Endothelial cell of umbilical vein (primary cell): ENCODE measurements at regions not wholly inside any gene's neighbourhood (a gene's known extent, or its start where the extent isn't known, plus 50 kb on each side); places are given as distances from the start of the nearest gene placed in this dataset.

Source experiments
- BruUV-seq: library from RNA; stranded (reverse); fragments of 400-500 nt; replicated peaks from 2 replicates; lab custom pipeline; 2021; lab: Mats Ljungman, UMichigan
- CTCF ChIA-PET: fragments of 300-600, 350-600 bp; sonication (Branson Sonifier 250); formaldehyde crosslinking; loops from one replicate; lab custom pipeline; 2021; ENCODE audit warnings: antibody characterized with exemption, inconsistent platforms; lab: Charles Lee
- POLR2A ChIA-PET: fragments of 300-600, 350-600 bp; sonication (Branson Sonifier 250); formaldehyde crosslinking; loops from one replicate; lab custom pipeline; 2021; ENCODE audit warnings: antibody characterized with exemption, inconsistent platforms; lab: Charles Lee
- DNase-seq: peaks from one replicate; pipeline ENCODE4 v3.0.0-alpha.2; 2011; ENCODE audit warnings: low read depth, low spot score
- FAIRE-seq: peaks from 2 replicates; lab custom pipeline; 2011; peaks lifted over from hg19 to GRCh38; lab: Jason Lieb, UNC
- H2AFZ ChIP-seq: 2 replicates; pipeline ENCODE4 v1.6.0; 2012; ENCODE audit warnings: low read depth, low read length, control low read depth, inconsistent platforms
- H3K27ac ChIP-seq: 2 replicates; pipeline ENCODE4 v1.5.1; 2011; ENCODE audit warnings: low read depth, mild to moderate bottlenecking, control low read depth, low read length, moderate library complexity; ENCODE audit not compliant: insufficient read depth
- H3K27me3 ChIP-seq, 2 experiments: 2 replicates each; pipeline versions ENCODE4 v1.6.0 to v1.6.1; 2011; ENCODE audit warnings: low read length in 2 of 2, mixed read lengths in 1 of 2; ENCODE audit not compliant: control insufficient read depth in 2 of 2, insufficient read depth in 2 of 2
- H3K36me3 ChIP-seq, 2 experiments: 2 replicates in 1 of 2; 3 replicates in 1 of 2; pipeline ENCODE4 v1.5.1; 2011; ENCODE audit warnings: low read length in 2 of 2, mild to moderate bottlenecking in 1 of 2, moderate library complexity in 1 of 2; ENCODE audit not compliant: control insufficient read depth in 2 of 2, insufficient read depth in 2 of 2; ENCODE audit errors: extremely low read depth in 1 of 2
- H3K4me1 ChIP-seq: 3 replicates; pipeline ENCODE4 v1.5.1; 2011; ENCODE audit warnings: mild to moderate bottlenecking, low read length; ENCODE audit not compliant: control insufficient read depth, insufficient read depth; ENCODE audit errors: extremely low read depth
- H3K4me2 ChIP-seq: 2 replicates; pipeline ENCODE4 v1.6.1; 2011; ENCODE audit warnings: low read length, control low read depth, mixed read lengths; ENCODE audit not compliant: insufficient read depth
- H3K4me3 ChIP-seq, 3 experiments: fragments of 200-600 bp in 1 of 3; sonication (generic), shearing (Covaris generic) in 1 of 3; replicated peaks in 1 of 3; 2 replicates each; pipeline ENCODE4 v1.5.1; 2011 to 2016; ENCODE audit warnings: control low read depth in 3 of 3, low read length in 3 of 3, mild to moderate bottlenecking in 2 of 3, inconsistent platforms in 1 of 3, low read depth in 1 of 3, moderate library complexity in 1 of 3; ENCODE audit not compliant: insufficient read depth in 1 of 3
- H3K79me2 ChIP-seq: 2 replicates; pipeline ENCODE4 v1.6.0; 2012; ENCODE audit warnings: low read length, inconsistent platforms; ENCODE audit not compliant: control insufficient read depth, insufficient read depth
- H3K9ac ChIP-seq: replicated peaks from 2 replicates; pipeline ENCODE3; 2011; ENCODE audit warnings: low read length, control low read depth; ENCODE audit not compliant: insufficient read depth; ENCODE audit errors: extremely low read depth
- H3K9me1 ChIP-seq: replicated peaks from 3 replicates; pipeline ENCODE4 v1.6.0; 2011; ENCODE audit warnings: mild to moderate bottlenecking, low read length; ENCODE audit not compliant: control insufficient read depth, insufficient read depth; ENCODE audit errors: extremely low read depth
- H3K9me3 ChIP-seq: replicated peaks from 2 replicates; pipeline ENCODE4 v1.5.1; 2012; ENCODE audit warnings: low read length, inconsistent platforms; ENCODE audit not compliant: control insufficient read depth, insufficient read depth
- H4K20me1 ChIP-seq: replicated peaks from 2 replicates; pipeline ENCODE3; 2011; ENCODE audit warnings: mild to moderate bottlenecking, low read length; ENCODE audit not compliant: control insufficient read depth, insufficient read depth; ENCODE audit errors: extremely low read depth
- CTCF ChIP-seq, 2 donors: IDR thresholded peaks; 1 replicate in 1 of 2; 2 replicates in 1 of 2; pipeline ENCODE4 v1.5.1; 2011; ENCODE audit warnings: low read length in 2 of 2, mild to moderate bottlenecking in 2 of 2, moderate library complexity in 2 of 2, control low read depth in 1 of 2, inconsistent platforms in 1 of 2, low read depth in 1 of 2; ENCODE audit not compliant: insufficient read depth in 1 of 2; ENCODE audit errors: extremely low read depth in 1 of 2
- EZH2 ChIP-seq: IDR thresholded peaks from 2 replicates; pipeline ENCODE4 v1.6.1; 2012; ENCODE audit warnings: borderline replicate concordance, low read depth, mild to moderate bottlenecking, moderate library complexity, low read length, inconsistent platforms; ENCODE audit not compliant: severe bottlenecking
- FOS ChIP-seq: IDR thresholded peaks from 2 replicates; pipeline ENCODE4 v1.6.1; 2011; ENCODE audit warnings: mild to moderate bottlenecking, low read length, moderate library complexity, borderline replicate concordance; ENCODE audit not compliant: insufficient read depth
- GATA2 ChIP-seq: IDR thresholded peaks from 2 replicates; pipeline ENCODE4 v1.7.0; 2011; ENCODE audit warnings: low read depth, mild to moderate bottlenecking, moderate library complexity, mixed read lengths, low read length; ENCODE audit not compliant: insufficient read length, insufficient read depth
- JUN ChIP-seq: IDR thresholded peaks from 2 replicates; pipeline ENCODE4 v1.6.1; 2011; ENCODE audit warnings: borderline replicate concordance, low read depth; ENCODE audit not compliant: insufficient read length, insufficient read depth
- MYC ChIP-seq: IDR thresholded peaks from one replicate; pipeline ENCODE4 v1.6.1; 2011; ENCODE audit warnings: mild to moderate bottlenecking, low read depth, low read length
- POLR2AphosphoS5 ChIP-seq: IDR thresholded peaks from 2 replicates; pipeline ENCODE4 v1.6.1; 2012; ENCODE audit warnings: low read depth, mild to moderate bottlenecking, control low read depth, low read length, moderate library complexity; ENCODE audit not compliant: insufficient read depth
- dilution Hi-C: fragments of 300-500 bp; cut with MboI; formaldehyde crosslinking; loops from one replicate; pipeline ENCODE4 v1.15.0; 2019; ENCODE audit warnings: low sequenced_read_pairs; ENCODE audit not compliant: extremely low pct_ligation_motif_present
- intact Hi-C: fragments of 100-400 bp; cut with micrococcal nuclease; formaldehyde crosslinking; loops from one replicate; pipeline ENCODE4 v1.10.0; 2022
- TF ChIP-seq, protein P1 (sequence below): IDR thresholded peaks from 2 replicates; pipeline ENCODE4 v1.6.1; 2011; ENCODE audit not compliant: insufficient read depth, insufficient read length

- dilution Hi-C loops, result no loop called here
- no peaks in the 10 kb centered on the region for H3K36me3 ChIP-seq
- no peaks in the 10 kb centered on the region for H3K9me3 ChIP-seq
- no peak overlapping the region for H3K4me2 ChIP-seq
- no peaks in the 10 kb centered on the region for H3K27me3 ChIP-seq
- no peaks in the 10 kb centered on the region for H3K9me1 ChIP-seq
- no peaks in the 10 kb centered on the region for H3K79me2 ChIP-seq
- no peak overlapping the region for H3K27ac ChIP-seq
- FAIRE-seq, result no peak
- TF ChIP-seq, protein P1, sequence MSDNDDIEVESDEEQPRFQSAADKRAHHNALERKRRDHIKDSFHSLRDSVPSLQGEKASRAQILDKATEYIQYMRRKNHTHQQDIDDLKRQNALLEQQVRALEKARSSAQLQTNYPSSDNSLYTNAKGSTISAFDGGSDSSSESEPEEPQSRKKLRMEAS, result no peak
- TF ChIP-seq JUN (no peak), GATA2 (no peak), FOS (no peak), CTCF (IDR thresholded peaks at IDR 0.05; ENCODE audit: extremely low read depth in 1 of 2, insufficient read depth in 1 of 2, low read depth in 1 of 2, low read length in 2 of 2) (no peak), MYC (no peak), EZH2 (no peak), POLR2AphosphoS5 (no peak)
- no peak overlapping the region for H3K9ac ChIP-seq
- no peak for DNase-seq
- no TSS peak for BruUV-seq
- CTCF ChIA-PET, result no interaction called here
- H3K4me1 ChIP-seq, result no peaks in the 10 kb centered on the region
- intact Hi-C loops, result no loop called here
- H2AFZ ChIP-seq, result no peak overlapping the region
- no peaks in the 10 kb centered on the region for H4K20me1 ChIP-seq
- POLR2A ChIA-PET, result no interaction called here
- no peak overlapping the region for H3K4me3 ChIP-seq
Observed at GRCh38 chr1:2952992-2953391, 68.3 kb upstream of the ACTRT2 start.
